ENCODE measurements at regions not wholly inside any gene's neighbourhood (a gene's known extent, or its start where the extent isn't known, plus 50 kb on each side); places are given as distances from the start of the nearest gene placed in this dataset.

DNA sequence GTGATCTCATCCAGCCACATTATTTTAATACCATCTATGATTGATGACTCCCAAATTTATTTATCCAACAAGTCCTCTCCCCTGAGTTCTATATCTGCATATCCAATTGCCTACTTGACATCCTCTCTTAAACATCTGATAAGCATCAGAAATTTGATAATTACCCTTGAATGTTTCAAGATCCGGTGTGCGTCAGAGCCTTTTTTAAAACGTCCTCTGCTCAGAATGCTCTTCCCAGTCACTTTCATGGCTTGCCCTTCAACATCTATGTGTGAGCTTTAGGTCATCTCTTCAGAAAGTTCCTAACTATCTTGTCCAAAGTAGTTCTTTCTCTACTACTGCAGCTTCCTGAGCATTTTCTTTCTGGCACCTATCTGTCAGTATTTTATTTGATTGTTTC is 364.3 kb downstream of the PLPP3 start:
- no peak for DNase-seq

DNA sequence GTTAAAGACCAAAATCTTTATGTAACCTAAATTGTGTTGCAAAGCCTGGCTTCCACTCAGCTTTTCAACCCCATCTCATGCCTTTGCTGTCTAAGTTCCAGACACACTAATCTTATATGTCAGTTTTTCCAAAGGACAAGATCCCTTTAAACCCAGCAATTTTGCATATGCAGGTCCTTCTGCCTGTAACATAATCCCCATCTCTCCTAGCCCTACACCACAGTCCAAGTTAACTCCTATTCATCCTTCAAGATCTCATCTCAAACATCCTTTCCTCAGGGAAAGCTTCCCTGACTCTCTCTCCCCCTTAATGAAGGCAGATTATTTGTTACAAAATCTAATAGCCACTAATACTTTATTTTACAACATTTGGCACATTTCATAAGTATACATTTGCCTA is 366.3 kb downstream of the PLPP3 start:
- DNase-seq = no peak

DNA sequence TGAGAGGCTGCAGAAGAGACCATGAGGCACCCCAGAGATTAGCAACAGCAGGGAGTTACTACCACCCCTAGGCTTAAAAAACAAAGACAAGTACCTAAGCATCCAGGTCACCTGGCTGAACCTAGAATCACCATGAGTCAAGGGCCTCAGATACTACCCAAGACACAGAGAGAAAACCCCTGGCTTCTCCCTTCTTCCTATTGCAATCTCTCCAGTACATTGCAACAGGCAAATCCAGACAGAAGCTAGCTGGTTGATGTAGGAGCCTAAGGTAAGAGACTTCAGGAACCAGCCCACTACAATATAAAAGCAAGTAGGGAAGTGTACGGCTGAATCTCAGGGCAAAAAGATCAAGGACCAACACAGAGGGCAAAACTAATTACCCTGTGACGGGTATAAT is 367.2 kb downstream of the PLPP3 start:
- DNase-seq = no peak

DNA sequence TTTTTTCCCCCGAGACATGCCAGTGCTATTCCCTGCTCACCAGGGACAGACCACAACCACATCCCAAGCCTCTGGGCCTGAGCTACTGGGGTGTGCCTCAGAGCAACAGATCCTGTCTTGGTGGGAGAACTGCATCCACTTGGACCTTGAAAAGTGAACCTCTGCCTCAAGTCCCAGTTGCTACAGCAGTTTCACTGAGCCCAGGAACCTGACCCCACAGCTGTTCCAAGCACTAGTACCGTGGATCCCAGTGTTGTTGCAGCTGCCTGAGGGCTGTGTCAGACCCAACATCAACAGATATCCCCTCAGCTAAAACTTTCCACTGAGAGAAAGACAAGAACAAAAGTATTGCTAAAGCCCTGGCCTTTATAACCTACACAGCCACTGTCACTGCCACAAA is 373.0 kb downstream of the PLPP3 start:
- DNase-seq = no peak

- no peak for DNase-seq
Measured at GRCh38 chr1:56204206-56204605, 375.2 kb downstream of the PLPP3 start.

GRCh38 chr1:56202796-56203492 is 376.4 kb downstream of the PLPP3 start:
- DNase-seq = no peak

DNA sequence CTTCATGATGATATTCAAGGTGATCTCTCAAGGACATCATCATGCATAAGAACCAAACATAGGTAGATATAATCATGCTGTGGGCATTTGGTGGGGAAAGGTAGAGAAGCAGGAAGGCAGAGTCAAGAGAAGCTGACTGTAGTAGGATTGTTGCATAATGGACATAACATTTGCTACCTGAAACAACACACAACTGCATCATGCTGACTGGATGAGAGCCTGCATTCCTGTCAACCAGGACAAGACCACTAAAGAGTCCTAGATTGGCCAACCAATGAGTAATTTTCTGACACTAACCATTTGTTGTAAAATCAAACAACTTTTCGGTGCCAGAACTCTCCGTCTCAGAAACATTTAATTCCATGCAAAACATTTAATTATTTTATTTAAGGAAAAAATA is 377.2 kb downstream of the PLPP3 start:
- no peak for DNase-seq

DNA sequence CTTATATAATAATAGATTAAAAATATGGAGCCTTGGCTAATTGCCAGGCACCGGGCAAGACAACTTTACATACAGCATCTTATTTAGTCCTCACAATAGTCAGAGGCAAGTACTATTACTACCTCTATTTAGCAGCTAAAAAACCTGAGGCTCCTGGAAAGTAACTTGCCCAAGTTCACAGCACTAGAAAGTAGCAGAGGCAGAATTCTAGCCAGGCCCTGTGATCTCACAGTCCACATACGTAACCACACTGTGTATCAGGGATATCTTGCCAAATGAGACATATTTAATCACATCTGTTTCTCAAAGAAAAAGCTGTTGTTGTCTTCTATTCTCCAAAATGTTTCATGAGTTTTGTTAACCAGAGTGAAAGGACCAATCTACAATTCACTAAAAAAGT is 378.5 kb downstream of the PLPP3 start:
- no peak for DNase-seq

GRCh38 chr1:56200442-56200841 is 378.9 kb downstream of the PLPP3 start:
- no peak for DNase-seq

DNA sequence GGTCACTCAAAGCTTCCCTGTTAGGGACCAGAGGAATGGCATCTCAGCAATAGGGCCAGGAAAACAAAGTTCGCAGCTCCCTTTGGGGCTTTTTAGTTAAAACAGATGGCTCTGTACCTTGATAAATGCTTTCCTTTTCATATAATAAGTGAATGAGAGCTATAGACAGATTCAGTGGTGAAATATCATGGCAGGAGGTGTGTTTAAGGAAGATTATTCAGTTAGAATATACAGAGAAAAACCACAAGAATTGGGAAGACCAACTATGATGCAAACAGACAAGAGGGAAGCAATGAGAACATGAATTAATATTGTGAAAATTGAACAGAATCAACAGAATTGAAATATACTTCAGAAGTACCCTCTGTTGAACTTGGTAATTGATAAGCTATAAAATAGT is 379.4 kb downstream of the PLPP3 start:
- DNase-seq = no peak

DNA sequence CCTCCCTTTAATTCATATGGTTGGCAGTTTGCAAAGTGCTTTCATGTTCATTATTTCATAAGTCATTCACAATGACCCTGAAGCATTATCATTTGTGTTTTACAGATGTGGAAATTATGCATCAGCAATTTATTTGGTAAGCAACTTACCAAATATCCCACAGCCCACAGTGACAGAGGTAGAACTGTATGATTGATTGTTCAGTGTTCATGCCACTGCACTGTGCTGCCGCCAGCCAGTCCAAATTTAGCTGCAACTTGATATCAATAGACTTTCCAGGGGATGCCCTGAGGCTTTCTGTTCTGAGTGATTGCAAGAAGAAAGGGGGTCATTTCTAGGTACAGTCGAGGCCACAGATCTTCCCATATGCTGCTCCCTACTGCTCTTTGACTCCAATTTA is 380.3 kb downstream of the PLPP3 start:
- no peak for DNase-seq

- no peak for DNase-seq
Measured at GRCh38 chr1:56197946-56198345, 381.4 kb downstream of the PLPP3 start.

- no peak for DNase-seq
Measured at GRCh38 chr1:56196839-56197238, 382.5 kb downstream of the PLPP3 start.

DNA sequence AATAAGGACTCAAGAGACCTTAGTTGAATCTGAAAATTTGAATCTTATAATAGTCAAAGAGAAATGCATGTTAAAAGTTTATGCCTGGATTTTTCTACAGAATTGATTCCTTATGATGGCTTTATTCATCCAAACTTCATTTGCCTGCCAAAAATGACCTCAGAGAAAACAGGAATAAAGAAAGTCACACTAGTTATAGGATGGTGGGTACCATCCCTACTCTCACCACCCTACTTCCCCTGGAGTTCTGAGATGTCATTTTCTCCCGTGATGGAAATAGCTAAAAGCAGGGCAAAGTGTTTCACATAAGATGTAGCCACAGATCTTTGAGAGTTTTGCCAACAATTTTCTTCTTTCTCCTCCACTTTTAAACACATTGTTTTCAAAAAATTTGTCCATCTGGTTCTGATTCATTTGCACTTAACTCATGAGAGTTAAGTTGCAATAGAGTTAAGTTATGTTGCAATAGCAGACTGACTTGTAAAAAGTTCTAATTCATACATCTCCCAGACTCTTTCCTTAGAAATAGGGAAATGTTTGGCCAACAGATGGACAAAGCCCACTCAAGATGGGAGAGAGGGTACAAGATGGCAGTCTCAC is 384.6 kb downstream of the PLPP3 start:
- DNase-seq = no peak

DNA sequence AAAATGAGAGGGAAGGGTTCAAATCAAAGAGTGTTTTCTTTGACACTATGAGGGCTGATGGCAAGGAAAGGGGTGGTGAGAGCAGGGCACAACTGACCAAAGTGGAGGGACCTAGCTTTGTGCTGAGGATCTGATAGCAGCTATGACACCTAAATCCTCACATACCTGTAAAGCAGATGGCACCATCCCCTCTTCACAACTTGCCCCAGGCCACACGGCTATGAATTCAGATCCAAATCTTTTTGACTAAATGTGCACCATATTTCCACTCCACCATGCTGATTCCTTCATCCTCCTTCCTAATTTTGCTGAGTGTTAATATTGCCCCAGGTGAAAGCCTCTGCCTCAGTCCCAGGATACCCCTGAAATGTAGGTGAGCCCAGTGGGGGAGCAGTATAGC is 385.7 kb downstream of the PLPP3 start:
- no peak for DNase-seq

- no peak for DNase-seq
Measured at GRCh38 chr1:56191369-56191768, 388.0 kb downstream of the PLPP3 start.

DNA sequence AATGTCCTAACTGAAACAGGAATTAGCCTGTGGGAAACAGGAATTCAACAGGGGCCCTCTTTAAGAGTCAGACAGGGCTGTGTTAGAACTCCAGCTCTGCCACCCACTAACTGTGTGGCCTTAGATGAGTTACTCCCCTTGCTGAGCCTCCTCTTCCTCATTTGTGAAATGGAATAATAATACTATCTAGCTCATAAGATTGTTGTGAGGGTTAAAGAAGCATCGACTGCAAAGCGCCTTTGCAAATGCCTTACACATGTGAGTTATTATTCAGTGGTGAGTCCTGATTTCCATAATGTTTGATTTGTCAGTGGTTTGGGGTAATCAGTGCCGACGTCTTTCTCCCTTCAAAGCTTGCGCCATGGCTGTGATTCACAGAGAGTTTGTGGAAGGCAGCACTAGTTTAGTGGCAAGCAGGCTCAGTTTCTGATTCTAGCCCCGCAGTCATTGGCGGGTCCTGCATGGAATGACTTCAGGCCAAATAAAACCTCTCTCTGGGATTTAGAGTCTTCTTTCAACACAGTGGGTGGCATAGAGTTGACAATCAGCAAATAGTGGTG is 388.5 kb downstream of the PLPP3 start:
- no peak for DNase-seq

DNA sequence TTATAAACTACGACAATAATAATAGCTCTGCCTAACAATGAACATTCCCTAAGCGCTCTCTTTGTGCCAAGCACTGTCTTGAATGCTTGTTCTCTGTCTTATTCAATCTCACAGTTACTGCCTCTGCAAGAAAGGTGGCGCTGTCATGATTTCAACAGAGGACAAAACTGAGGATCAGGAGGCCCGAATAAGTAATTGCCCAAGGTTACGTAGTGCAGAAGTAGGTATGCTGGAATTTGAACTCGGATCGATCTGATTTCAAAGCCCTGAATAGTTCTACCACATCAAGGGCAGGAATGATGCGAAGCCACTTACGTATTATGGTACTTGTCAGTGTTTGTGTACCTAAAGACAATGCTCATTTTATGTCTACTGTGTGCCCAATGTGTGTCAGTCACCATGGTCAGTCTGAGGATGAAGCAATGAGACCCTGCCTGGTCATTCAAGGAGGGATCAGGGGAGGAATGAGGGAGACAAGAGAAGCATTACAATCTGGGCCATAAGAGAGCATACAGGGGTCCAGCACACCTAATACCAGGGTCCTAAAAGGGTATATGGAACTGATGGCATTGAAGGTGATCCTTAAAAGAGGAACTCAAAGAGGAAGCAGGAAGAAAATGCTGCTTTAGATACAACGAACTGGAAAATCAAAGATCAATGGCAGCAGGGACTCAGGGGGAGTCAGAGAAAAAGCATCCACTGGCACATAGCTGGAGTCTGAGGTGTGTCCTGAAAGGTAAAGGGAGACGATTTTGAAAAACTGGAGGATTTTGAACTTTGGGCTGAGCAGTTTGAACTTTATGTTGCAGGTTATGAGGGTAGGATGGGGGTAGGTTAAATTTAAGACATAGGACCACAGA is 389.2 kb downstream of the PLPP3 start:
- DNase-seq = no peak

DNA sequence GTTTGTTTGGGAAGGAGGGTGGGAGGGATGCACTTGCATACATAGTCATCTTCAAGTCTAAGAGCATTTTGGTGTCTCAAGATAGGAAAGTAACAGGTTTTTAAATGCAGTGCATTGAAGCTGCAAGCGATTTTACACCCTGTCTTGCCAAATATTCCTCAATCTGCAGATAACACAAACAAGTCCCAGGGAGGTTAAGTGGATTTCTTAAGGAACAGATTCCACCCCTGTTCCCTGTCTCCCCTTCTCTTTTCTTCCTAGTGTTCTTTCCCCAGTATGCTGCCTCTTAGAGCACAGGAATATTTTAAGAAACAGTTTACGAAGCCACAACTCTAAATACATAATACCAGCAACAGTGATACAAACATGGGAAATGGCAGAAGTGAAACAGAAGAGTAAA is 389.9 kb downstream of the PLPP3 start:
- DNase-seq = no peak

DNA sequence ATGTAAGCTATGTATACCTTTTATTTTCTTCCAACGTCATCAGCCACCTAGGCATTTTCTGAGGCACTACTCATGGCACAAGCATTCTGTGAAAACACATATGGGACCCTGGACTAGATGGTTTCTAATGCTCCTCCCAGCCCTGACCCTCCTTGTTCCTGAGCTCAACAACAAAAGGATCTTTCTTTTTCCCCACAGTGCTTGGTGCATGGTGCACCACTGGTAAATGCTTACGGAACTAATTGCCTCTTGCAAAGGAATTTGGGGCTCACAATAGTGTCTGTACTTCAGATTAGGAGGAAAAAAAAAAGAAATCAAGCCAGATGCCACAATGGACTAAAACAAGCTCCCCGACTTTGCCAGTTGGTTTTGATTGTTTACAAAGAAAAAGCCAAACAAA is 390.5 kb downstream of the PLPP3 start:
- DNase-seq = no peak

GRCh38 chr1:56188221-56188620 is 391.1 kb downstream of the PLPP3 start:
- no peak for DNase-seq

DNA sequence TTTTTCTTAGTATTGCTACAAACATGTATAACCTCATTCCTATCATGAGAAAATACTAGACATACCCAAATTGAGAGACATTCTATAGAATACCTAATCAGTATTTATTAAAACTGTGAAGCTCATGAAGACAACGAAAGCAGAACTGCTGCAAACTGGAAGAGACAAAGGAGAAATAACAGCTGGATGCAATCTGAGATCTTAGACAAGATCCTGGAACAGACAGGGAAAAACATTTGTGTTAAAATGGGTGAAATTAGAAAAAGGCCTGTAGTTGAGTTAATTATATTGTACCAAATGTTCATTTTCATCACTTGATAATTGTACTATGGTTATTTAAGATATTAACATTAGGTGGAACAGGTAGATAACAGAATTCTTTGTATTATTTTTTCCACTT is 392.0 kb downstream of the PLPP3 start:
- no peak for DNase-seq

DNA sequence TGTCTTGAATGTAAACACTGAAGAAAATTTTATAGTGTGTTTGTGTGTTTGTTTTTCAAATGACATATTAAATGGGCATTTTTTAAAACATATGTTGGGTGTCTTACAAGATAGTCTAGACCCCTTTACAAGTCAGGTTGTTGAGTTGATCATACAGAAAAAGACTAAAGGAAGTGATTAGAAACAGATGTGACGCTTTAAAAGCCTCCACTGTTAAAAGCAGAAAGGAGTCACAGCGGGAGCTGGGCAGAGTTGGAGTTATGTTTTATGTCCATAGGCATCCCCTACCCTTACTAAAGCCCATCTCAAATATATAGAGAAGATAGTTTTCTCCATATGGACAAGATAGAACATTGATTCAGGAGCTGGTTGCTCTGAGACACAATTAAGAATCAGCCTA is 393.9 kb downstream of the PLPP3 start:
- DNase-seq = no peak

DNA sequence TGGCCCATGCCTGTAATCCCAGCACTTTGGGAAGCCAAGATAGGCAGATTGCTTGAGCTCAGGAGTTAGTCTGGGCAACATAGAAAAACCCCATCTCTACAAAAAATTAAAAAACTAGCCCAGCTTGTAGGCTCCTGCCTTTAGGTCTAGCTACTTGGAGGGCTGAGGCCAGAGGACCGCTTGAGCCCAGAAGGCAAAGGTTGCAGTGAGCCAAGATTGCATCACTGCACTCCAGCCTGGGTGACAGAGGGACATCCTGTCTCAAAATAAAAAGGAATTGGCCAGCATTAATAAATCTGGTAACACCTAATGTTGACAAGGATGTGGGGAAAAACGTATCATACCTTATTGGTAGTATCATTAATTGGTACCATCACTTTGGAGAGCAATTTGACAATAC is 396.2 kb downstream of the PLPP3 start:
- DNase-seq = no peak

Measured in CD4-positive, alpha-beta T cell treated with Interleukin-12 subunit alpha and Interleukin-12 subunit beta, for 1 hour (primary cell).